Liver (tissue), 3 donors: ENCODE measurements at regions not wholly inside any gene's neighbourhood (a gene's known extent, or its start where the extent isn't known, plus 50 kb on each side); places are given as distances from the start of the nearest gene placed in this dataset.

Experiments used
- CTCF ChIP-seq: fragments of 150-350 bp; IDR thresholded peaks from 2 replicates; pipeline ENCODE4 v1.5.1; 2017; ENCODE audit warnings: improper control_type of control experiment, low read depth, low read length; ENCODE audit not compliant: missing input control
- FOXA1 ChIP-seq: IDR thresholded peaks from 2 replicates; pipeline ENCODE4 v1.6.1; 2016; ENCODE audit warnings: antibody characterized with exemption
- GABPA ChIP-seq, 2 donors: IDR thresholded peaks in 1 of 2; conservative IDR thresholded peaks in 1 of 2; 2 replicates each; pipeline ENCODE4 v1.6.1; 2016; ENCODE audit warnings: antibody characterized with exemption in 2 of 2, mild to moderate bottlenecking in 1 of 2, moderate library complexity in 1 of 2
- SP1 ChIP-seq: IDR thresholded peaks from 2 replicates; pipeline ENCODE4 v1.6.1; 2018; ENCODE audit warnings: antibody characterized with exemption, mild to moderate bottlenecking
- YY1 ChIP-seq: IDR thresholded peaks from 2 replicates; pipeline ENCODE4 v1.6.1; 2016; ENCODE audit warnings: antibody characterized with exemption, mild to moderate bottlenecking
- donor health status: healthy.
- donor health status: healthy.

- no peak for TF ChIP-seq CTCF
- TF ChIP-seq GABPA (IDR thresholded peaks at IDR 0.05 in 1 of 2, conservative IDR thresholded peaks at IDR 0.05 in 1 of 2): no peak
- TF ChIP-seq YY1: no peak
- no peak for TF ChIP-seq FOXA1
- no peak for TF ChIP-seq SP1
Measured at GRCh38 chr16:5756969-5757368, 659.4 kb upstream of the EEF2KMT start.
